ENCODE measurements at regions not wholly inside any gene's neighbourhood (a gene's known extent, or its start where the extent isn't known, plus 50 kb on each side); places are given as distances from the start of the nearest gene placed in this dataset.

DNA sequence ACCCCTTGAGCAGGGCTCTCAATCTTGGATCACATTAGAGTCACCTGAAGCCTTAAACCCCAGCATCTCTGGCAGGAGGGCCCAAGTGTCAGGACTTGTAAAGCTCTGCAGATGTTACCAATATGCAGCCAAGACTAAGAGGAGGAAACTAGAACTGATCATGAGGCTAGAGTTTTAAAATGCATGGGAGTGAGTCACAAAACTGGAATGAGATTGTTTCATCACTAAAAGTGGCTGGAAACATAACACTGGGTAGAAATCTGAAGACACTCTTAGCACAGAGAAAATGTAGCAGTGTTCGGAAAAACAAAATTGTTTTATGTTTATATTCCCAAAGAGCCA lies 63.3 kb upstream of the GHITM start:
- in situ Hi-C loops (cut with HindIII; ENCODE audit: low sequenced_read_pairs) = no loop called here

- in situ Hi-C loops (cut with HindIII; ENCODE audit: low sequenced_read_pairs) = no loop called here
These were observed 62.6 kb upstream of the GHITM start for GRCh38 chr10:84076540-84077195.

DNA sequence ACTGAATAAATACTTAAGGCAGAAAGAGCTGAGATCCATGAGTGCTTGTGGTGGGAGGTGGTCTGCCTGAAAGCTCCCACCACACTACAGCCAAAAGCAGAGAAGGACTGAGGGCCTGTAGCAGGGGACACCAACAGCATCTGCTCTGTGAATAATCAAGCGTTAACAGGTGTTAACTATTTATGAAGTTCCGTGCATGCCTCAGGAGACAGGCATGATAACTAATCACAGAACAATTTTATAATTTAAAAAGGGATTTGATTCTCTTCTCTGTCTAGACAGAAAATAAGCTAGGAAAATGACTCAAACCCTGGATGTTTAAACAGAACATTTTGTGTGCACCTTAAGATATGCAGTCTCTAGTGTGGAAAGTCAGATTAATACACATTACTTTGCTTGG lies 61.5 kb upstream of the GHITM start:
- in situ Hi-C loops (cut with HindIII; ENCODE audit: low sequenced_read_pairs) = no loop called here

- in situ Hi-C loops (cut with HindIII; ENCODE audit: low sequenced_read_pairs) = no loop called here
These were observed 60.5 kb upstream of the GHITM start for GRCh38 chr10:84078771-84079170.

- in situ Hi-C loops (cut with HindIII; ENCODE audit: low sequenced_read_pairs) = no loop called here
These were observed 55.0 kb upstream of the GHITM start for GRCh38 chr10:84084342-84084741.

DNA sequence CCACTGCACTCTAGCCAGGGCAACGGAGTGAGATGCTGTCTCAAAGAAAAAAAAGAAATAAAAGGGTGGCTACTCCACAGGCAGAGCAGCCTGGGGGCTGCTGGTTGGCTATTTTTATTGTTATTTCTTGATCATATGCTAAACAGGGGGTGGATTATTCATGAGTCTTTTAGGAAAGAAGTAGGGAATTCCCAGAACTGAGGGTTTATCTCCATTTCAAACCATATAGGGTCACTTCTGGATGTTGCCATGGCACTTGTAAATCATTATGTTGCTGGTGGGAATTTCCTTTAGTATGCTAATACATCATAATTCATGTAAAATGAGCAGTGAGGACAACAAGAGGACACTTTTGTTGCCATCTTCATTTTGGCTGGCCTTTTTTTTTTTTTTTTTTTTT lies 52.1 kb upstream of the GHITM start:
- in situ Hi-C loops (cut with HindIII; ENCODE audit: low sequenced_read_pairs) = no loop called here

GRCh38 chr10:84088626-84089025 lies 50.7 kb upstream of the GHITM start:
- in situ Hi-C loops (cut with HindIII; ENCODE audit: low sequenced_read_pairs) = no loop called here

DNA sequence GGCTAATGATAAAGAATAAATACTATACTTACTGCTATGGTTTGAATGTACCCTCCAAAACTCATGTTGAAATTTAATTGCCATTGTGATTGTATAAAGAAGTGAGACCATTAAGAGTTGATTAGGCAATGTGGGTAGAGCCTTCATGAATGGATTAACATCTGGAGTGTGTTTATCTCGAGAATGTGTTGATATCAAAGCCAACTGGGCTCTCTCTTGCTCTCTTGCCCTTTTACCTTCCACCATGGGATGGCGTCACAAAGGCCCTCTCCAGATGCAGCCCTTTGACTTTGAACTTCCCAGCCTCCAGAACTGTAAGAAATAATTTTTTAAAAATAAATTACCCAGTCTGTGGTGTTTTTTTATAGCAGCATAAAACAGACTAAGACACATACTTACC lies 50.1 kb upstream of the GHITM start:
- in situ Hi-C loops (cut with HindIII; ENCODE audit: low sequenced_read_pairs) = no loop called here

All from DLD1 (cell line).